Bronchial epithelial cell (primary cell): ENCODE measurements at regions not wholly inside any gene's neighbourhood (a gene's known extent, or its start where the extent isn't known, plus 50 kb on each side); places are given as distances from the start of the nearest gene placed in this dataset.

ENCODE experiments used
- DNase-seq: peaks from one replicate; pipeline ENCODE4 v3.0.0-alpha.2; 2010; ENCODE audit warnings: low read depth
- FAIRE-seq: peaks from 2 replicates; lab custom pipeline; 2011; peaks lifted over from hg19 to GRCh38; lab: Jason Lieb, UNC
- H3K27me3 ChIP-seq: 2 replicates; pipeline ENCODE4 v1.5.1; 2011; ENCODE audit warnings: low read length; ENCODE audit not compliant: control insufficient read depth, insufficient read depth
- H3K36me3 ChIP-seq: 2 replicates; pipeline ENCODE4 v1.5.1; 2011; ENCODE audit warnings: low read length; ENCODE audit not compliant: control insufficient read depth, insufficient read depth
- H3K4me3 ChIP-seq: 2 replicates; pipeline ENCODE4 v1.5.1; 2011; ENCODE audit warnings: mild to moderate bottlenecking, low read depth, low read length, control low read depth
- TF ChIP-seq, protein P1 (sequence below): IDR thresholded peaks from 2 replicates; pipeline ENCODE4 v1.5.1; 2011; ENCODE audit warnings: mild to moderate bottlenecking, moderate library complexity, low read length, control low read depth, inconsistent platforms; ENCODE audit not compliant: insufficient read depth, severe bottlenecking

DNA sequence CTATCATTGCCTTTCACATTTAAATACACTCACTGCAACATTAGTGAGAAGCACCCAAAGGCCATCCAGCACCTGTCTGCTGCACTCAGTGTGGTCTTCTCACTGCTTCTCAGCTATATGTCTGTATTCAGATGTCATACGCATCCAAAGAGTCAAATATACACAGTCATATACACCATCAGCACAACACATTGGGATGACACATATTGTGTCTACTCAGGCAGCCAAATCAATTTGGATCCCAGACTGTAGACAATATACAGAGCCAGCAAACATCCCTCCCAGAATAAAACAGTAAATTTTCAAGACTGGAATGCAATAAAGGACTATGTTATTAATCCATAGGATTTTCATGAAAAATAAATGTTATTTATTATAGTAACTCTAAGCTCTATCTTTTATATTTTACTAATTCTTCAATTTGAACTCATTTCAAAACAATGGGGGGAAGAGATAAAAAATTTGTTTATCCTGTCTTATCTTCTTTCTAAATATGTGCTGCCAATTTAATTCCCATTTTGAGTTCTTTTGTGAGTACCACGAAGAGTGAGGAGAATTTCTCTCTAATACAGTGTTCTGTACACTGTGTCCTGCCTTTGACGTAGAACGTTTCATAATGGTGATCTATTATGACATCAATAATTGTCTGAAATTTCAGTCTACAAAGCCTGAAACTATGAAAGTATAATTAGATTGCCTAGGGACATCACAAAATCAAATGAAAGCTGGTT lies 602.2 kb upstream of the CXADR start:
- TF ChIP-seq, protein P1, sequence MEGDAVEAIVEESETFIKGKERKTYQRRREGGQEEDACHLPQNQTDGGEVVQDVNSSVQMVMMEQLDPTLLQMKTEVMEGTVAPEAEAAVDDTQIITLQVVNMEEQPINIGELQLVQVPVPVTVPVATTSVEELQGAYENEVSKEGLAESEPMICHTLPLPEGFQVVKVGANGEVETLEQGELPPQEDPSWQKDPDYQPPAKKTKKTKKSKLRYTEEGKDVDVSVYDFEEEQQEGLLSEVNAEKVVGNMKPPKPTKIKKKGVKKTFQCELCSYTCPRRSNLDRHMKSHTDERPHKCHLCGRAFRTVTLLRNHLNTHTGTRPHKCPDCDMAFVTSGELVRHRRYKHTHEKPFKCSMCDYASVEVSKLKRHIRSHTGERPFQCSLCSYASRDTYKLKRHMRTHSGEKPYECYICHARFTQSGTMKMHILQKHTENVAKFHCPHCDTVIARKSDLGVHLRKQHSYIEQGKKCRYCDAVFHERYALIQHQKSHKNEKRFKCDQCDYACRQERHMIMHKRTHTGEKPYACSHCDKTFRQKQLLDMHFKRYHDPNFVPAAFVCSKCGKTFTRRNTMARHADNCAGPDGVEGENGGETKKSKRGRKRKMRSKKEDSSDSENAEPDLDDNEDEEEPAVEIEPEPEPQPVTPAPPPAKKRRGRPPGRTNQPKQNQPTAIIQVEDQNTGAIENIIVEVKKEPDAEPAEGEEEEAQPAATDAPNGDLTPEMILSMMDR, result no peak
- Histone ChIP-seq H3K36me3 (no peaks in the 10 kb centered on the region), H3K27me3 (no peaks in the 10 kb centered on the region), H3K4me3 (no peak overlapping the region)
- DNase-seq, result no peak
- FAIRE-seq, result no peak

DNA sequence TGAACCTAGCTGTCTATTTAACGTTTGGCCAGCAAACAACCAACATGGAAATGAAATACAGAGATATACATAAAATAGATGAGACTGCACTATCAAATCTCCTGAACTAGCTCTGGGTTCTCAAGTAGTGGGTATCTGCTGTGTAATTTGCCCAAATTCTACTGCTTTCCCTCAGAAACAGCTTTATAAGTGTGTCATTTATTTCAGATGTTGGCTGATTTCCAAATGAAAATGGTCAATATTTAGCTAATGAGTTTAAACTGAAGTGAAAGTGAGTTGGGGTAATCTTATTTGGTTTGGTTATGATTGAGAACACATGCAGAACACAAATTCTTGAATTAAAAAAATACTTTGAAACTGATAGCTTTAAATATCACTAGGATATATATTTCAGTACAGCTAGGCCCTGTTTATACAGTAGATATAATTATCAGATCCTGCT lies 601.7 kb upstream of the CXADR start:
- no peak overlapping the region for H3K4me3 ChIP-seq
- FAIRE-seq (no peak), DNase-seq (no peak)
- H3K27me3 ChIP-seq, result no peaks in the 10 kb centered on the region
- TF ChIP-seq, protein P1, result no peak
- H3K36me3 ChIP-seq, result no peaks in the 10 kb centered on the region

DNA sequence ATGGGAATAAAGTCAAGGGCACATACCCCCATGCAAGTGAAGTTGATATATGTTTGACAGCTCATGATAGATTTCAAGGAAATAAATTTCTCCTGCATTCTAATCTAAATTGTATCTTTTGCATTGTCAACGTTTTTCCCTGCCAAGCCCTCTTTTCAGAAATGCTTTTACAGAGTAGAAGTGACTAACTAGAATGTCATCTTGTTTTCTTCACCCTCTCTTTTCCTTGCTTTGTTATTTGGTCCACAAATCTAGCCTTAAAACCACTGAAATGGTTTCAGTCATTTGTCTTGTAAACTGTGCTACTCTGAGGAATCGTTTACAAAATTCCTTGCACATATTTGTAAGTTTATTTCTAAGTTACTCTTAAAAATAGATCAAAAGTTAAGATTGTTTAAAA lies 600.8 kb upstream of the CXADR start:
- DNase-seq, result peak; percentile 59
- Histone ChIP-seq H3K27me3 (no peaks in the 10 kb centered on the region), H3K36me3 (no peaks in the 10 kb centered on the region), H3K4me3 (no peak overlapping the region)
- FAIRE-seq, result no peak
- TF ChIP-seq, protein P1, result no peak

DNA sequence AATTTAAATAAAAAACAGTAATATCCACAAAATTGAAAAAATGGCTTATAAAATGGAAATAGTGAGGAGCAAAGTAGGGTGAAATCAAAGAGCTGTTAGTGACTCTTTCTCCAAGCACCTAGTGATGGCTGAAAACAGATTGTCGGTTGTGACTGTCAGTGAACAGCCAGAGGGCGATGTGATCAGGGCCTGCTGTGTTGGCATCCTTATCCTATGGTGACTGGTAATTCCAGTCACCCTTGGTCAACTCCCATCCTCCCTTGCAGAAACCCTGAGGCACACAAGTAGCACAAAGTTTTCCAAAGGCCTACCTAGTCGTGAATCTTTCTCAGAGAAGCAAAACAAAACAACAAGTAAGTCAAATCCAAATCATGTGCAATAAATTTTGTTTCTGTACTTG lies 599.8 kb upstream of the CXADR start:
- no peak for FAIRE-seq
- DNase-seq, result peak; percentile 13
- TF ChIP-seq, protein P1, result no peak
- no peaks in the 10 kb centered on the region for H3K27me3 ChIP-seq
- H3K36me3 ChIP-seq, result no peaks in the 10 kb centered on the region
- H3K4me3 ChIP-seq, result no peak overlapping the region

DNA sequence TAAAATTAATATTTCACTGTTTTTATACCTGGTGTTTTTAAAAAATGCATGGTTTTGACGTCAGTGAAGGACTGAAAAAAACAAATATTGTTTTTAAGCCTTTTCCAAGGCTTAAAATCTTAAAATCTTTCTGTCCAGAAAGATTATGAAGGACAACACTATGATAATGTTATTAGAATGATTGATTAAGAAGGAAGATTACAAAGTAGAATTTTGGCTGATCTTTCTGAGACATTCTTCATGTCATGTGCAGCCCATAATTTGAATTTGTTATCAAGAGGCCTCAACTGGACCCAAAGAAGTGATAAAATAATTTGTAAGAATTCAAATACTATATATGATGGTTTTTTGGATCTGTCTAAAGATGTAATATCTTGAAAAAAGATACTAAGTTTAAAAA lies 584.4 kb upstream of the CXADR start:
- TF ChIP-seq, protein P1, result no peak
- no peaks in the 10 kb centered on the region for H3K27me3 ChIP-seq
- no peak for FAIRE-seq

DNA sequence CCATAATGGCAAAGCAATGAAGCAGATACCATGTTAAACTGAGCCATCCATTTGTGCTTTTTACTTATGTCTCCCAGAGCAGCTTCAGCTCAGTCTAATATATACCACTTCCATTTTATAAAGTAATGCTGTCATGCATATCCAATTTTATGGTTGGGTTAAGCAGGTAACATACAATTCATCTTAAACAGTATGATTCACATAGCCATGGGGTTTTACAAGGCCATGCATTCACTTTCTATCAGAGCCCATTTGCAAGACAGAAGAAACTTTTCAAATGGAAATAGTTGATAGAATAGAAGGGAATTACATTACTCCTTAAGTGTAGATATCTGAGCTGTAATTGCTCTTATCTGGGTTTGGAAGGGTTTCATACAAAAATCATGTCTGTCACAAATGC lies 580.5 kb upstream of the CXADR start:
- Histone ChIP-seq H3K4me3 (no peak overlapping the region), H3K27me3 (no peaks in the 10 kb centered on the region), H3K36me3 (no peaks in the 10 kb centered on the region)
- DNase-seq (no peak), FAIRE-seq (no peak)
- TF ChIP-seq, protein P1, result no peak

More for the DNA sequence above, 584.4 kb upstream of the CXADR start:
- H3K36me3 ChIP-seq, result no peaks in the 10 kb centered on the region
- H3K4me3 ChIP-seq, result no peak overlapping the region
- no peak for DNase-seq
